GM19455 (cell line): ENCODE measurements at regions not wholly inside any gene's neighbourhood (a gene's known extent, or its start where the extent isn't known, plus 50 kb on each side); places are given as distances from the start of the nearest gene placed in this dataset.
"Not testable (repeated sequence)": the region's sequence is repeated elsewhere in the genome, so short reads cannot be mapped to it uniquely, and the experiment has no call there.

Experiments used
- ATAC-seq: cut with Tn5 transposase; IDR thresholded peaks from one replicate; pipeline ENCODE4 v1.9.1; 2021; ENCODE audit not compliant: unreplicated experiment

- ATAC-seq = no peak
Observed at GRCh38 chr2:7620255-7620654, 703.0 kb downstream of the RNF144A start.

- ATAC-seq = no peak
Observed at GRCh38 chr2:7621018-7621814, 704.0 kb downstream of the RNF144A start.

- no peak for ATAC-seq
Observed at GRCh38 chr2:7625392-7626138, 708.4 kb downstream of the RNF144A start.

- ATAC-seq = no peak
Observed at GRCh38 chr2:7626139-7626537, 708.9 kb downstream of the RNF144A start.

- no peak for ATAC-seq
Observed at GRCh38 chr2:7627583-7627982, 710.4 kb downstream of the RNF144A start.

- ATAC-seq = no peak
Observed at GRCh38 chr2:7632420-7632819, 715.2 kb downstream of the RNF144A start.

- ATAC-seq = no peak
Observed at GRCh38 chr2:7633566-7634153, 716.4 kb downstream of the RNF144A start.

- no peak for ATAC-seq
Observed at GRCh38 chr2:7634409-7634808, 717.2 kb downstream of the RNF144A start.

GRCh38 chr2:7639476-7639875 is 722.3 kb downstream of the RNF144A start:
- no peak for ATAC-seq

- not testable (repeated sequence) for ATAC-seq
Observed at GRCh38 chr2:7641272-7641671, 724.1 kb downstream of the RNF144A start.

- no peak for ATAC-seq
Observed at GRCh38 chr2:7646024-7646423, 728.8 kb downstream of the RNF144A start.

GRCh38 chr2:7646661-7647060 is 729.4 kb downstream of the RNF144A start:
- no peak for ATAC-seq

- no peak for ATAC-seq
Observed at GRCh38 chr2:7648221-7648795, 731.1 kb downstream of the RNF144A start.

- ATAC-seq = no peak
Observed at GRCh38 chr2:7649461-7650228, 732.4 kb downstream of the RNF144A start.

- ATAC-seq = no peak
Observed at GRCh38 chr2:7653617-7654016, 736.4 kb downstream of the RNF144A start.

- no peak for ATAC-seq
Observed at GRCh38 chr2:7655629-7656028, 738.4 kb downstream of the RNF144A start.

- ATAC-seq = not testable (repeated sequence)
Observed at GRCh38 chr2:7657526-7657925, 740.3 kb downstream of the RNF144A start.

- no peak for ATAC-seq
Observed at GRCh38 chr2:7658486-7658885, 741.3 kb downstream of the RNF144A start.

- no peak for ATAC-seq
Observed at GRCh38 chr2:7660816-7661215, 743.6 kb downstream of the RNF144A start.

GRCh38 chr2:7661502-7661901 is 744.3 kb downstream of the RNF144A start:
- ATAC-seq = no peak

GRCh38 chr2:7665880-7666279 is 748.7 kb downstream of the RNF144A start:
- ATAC-seq = peak; percentile 91
